Neuronal stem cell (in vitro differentiated cells): ENCODE measurements at regions not wholly inside any gene's neighbourhood (a gene's known extent, or its start where the extent isn't known, plus 50 kb on each side); places are given as distances from the start of the nearest gene placed in this dataset.

Experiments
- DNase-seq: peaks from one replicate; pipeline ENCODE4 v3.0.0-alpha.2; 2013; ENCODE audit warnings: low spot score
- H2AFZ ChIP-seq: one replicate; pipeline ENCODE4 v1.6.1; 2013; ENCODE audit warnings: mild to moderate bottlenecking, low read length, inconsistent platforms
- H2AK5ac ChIP-seq: 2 replicates; pipeline ENCODE4 v1.6.1; 2013; ENCODE audit warnings: low read depth, mild to moderate bottlenecking, inconsistent platforms, low read length, moderate library complexity, mixed read lengths
- H2BK120ac ChIP-seq: 2 replicates; pipeline ENCODE4 v1.6.1; 2013; ENCODE audit warnings: low read depth, mild to moderate bottlenecking, inconsistent platforms, low read length, moderate library complexity, mixed read lengths
- H2BK12ac ChIP-seq: one replicate; pipeline ENCODE4 v1.6.1; 2013; ENCODE audit warnings: low read length, inconsistent platforms
- H2BK15ac ChIP-seq: 2 replicates; pipeline ENCODE4 v1.6.1; 2013; ENCODE audit warnings: mild to moderate bottlenecking, low read length, inconsistent platforms, mixed read lengths
- H2BK5ac ChIP-seq: one replicate; pipeline ENCODE4 v1.6.1; 2013; ENCODE audit warnings: inconsistent platforms, mild to moderate bottlenecking, low read length, moderate library complexity
- H3K14ac ChIP-seq: one replicate; pipeline ENCODE4 v1.6.1; 2013; ENCODE audit warnings: low read length, inconsistent platforms
- H3K18ac ChIP-seq: 2 replicates; pipeline ENCODE4 v1.6.1; 2013; ENCODE audit warnings: low read length, inconsistent platforms
- H3K23ac ChIP-seq: 2 replicates; pipeline ENCODE4 v1.6.1; 2013; ENCODE audit warnings: low read depth, mild to moderate bottlenecking, mixed read lengths, low read length, inconsistent platforms; ENCODE audit not compliant: poor library complexity
- H3K27ac ChIP-seq: replicated peaks from 3 replicates; pipeline ENCODE4 v1.5.1; 2013; ENCODE audit warnings: low read length, inconsistent platforms
- H3K27me3 ChIP-seq, 3 experiments: 2 replicates each; pipeline ENCODE4 v1.6.1; 2013; ENCODE audit warnings: low read length in 3 of 3, mild to moderate bottlenecking in 2 of 3, inconsistent platforms in 1 of 3, low read depth in 1 of 3, mixed read lengths in 1 of 3, moderate library complexity in 1 of 3; ENCODE audit not compliant: control insufficient read depth in 3 of 3, insufficient read depth in 3 of 3
- H3K36me3 ChIP-seq, 2 donors: replicated peaks in 1 of 2; 2 replicates each; pipeline ENCODE4 v1.6.1; 2013; ENCODE audit warnings: low read length in 2 of 2; ENCODE audit not compliant: control insufficient read depth in 2 of 2, insufficient read depth in 2 of 2
- H3K4ac ChIP-seq: 2 replicates; pipeline ENCODE4 v1.6.1; 2013; ENCODE audit warnings: inconsistent platforms, mild to moderate bottlenecking, low read length, moderate library complexity
- H3K4me1 ChIP-seq, 2 donors: 1 replicate in 1 of 2; 2 replicates in 1 of 2; pipeline ENCODE4 v1.6.1; 2013; ENCODE audit warnings: low read length in 2 of 2, low read depth in 1 of 2; ENCODE audit not compliant: control insufficient read depth in 2 of 2, insufficient read depth in 1 of 2
- H3K4me2 ChIP-seq: one replicate; pipeline ENCODE4 v1.6.1; 2013; ENCODE audit warnings: mild to moderate bottlenecking, low read length, inconsistent platforms; ENCODE audit not compliant: insufficient read depth, poor library complexity, severe bottlenecking
- H3K4me3 ChIP-seq, 2 donors: 2 replicates each; pipeline ENCODE4 v1.5.1; 2013; ENCODE audit warnings: low read length in 2 of 2, mild to moderate bottlenecking in 2 of 2, inconsistent platforms in 1 of 2, moderate library complexity in 1 of 2
- H3K79me1 ChIP-seq: one replicate; pipeline ENCODE4 v1.6.1; 2013; ENCODE audit warnings: low read depth, mild to moderate bottlenecking, inconsistent platforms, low read length, moderate library complexity
- H3K9ac ChIP-seq: one replicate; pipeline ENCODE4 v1.6.1; 2013; ENCODE audit warnings: mild to moderate bottlenecking, low read depth, low read length, inconsistent platforms; ENCODE audit not compliant: poor library complexity
- H3K9me3 ChIP-seq, 2 donors: replicated peaks in 1 of 2; 2 replicates each; pipeline versions ENCODE3 to v1.6.1; 2013; ENCODE audit warnings: low read length in 2 of 2, mild to moderate bottlenecking in 2 of 2, inconsistent platforms in 1 of 2, low read depth in 1 of 2, mixed read lengths in 1 of 2, moderate library complexity in 1 of 2; ENCODE audit not compliant: control insufficient read depth in 2 of 2, insufficient read depth in 1 of 2
- H4K8ac ChIP-seq: one replicate; pipeline ENCODE4 v1.6.1; 2013; ENCODE audit warnings: low read depth, mild to moderate bottlenecking, inconsistent platforms, low read length, moderate library complexity
- H4K91ac ChIP-seq: one replicate; pipeline ENCODE4 v1.6.1; 2013; ENCODE audit warnings: low read length, low read depth, mild to moderate bottlenecking, inconsistent platforms; ENCODE audit not compliant: poor library complexity
- WGBS, 2 donors: extraction: QIAGEN DNeasy Blood & Tissue Kit; methylation state at CpG; one replicate each; pipeline ENCODE4 v1.1.7; 2013; ENCODE audit warnings: missing lambda C conversion rate in 2 of 2, mixed read lengths in 1 of 2; ENCODE audit not compliant: insufficient read length in 2 of 2, insufficient replicate concordance in 1 of 2; ENCODE audit errors: extremely low coverage in 2 of 2; 5-methylcytosine and 5-hydroxymethylcytosine counted together

DNA sequence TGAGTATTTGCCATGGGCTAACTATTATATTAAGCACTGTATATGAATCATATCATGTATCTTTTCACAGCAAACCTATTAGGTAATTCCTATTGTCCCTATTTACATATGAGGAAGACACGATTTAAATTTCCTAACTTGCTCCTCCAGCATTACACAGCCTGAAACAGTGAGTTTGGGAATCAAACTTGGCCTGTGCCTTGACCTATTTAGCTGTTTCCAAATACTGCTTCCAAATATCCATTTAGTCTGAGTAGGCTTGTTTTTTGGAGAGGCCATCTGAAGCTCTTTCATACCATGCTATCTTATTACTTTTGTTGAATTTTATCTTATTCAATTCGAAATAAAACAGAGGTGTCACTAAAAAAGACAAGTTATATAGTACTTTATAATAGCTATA, 447.3 kb upstream of the MPDZ start:
- no peak overlapping the region for H3K4me2 ChIP-seq
- H3K14ac ChIP-seq: no peak overlapping the region
- no peak overlapping the region for H2BK120ac ChIP-seq
- H2BK15ac ChIP-seq: no peak overlapping the region
- no peaks in the 10 kb centered on the region for H3K27me3 ChIP-seq
- H3K9me3 ChIP-seq: peaks cover 0 to 7% of the 10 kb centered on the region in 2 donors
- no peak overlapping the region for H3K9ac ChIP-seq
- no peak overlapping the region for H2BK12ac ChIP-seq
- H4K8ac ChIP-seq: no peak overlapping the region
- peaks cover 0 to 2% of the 10 kb centered on the region in 2 donors for H3K4me1 ChIP-seq
- H3K18ac ChIP-seq: no peak overlapping the region
- H2BK5ac ChIP-seq: no peak overlapping the region
- DNase-seq: no peak
- no peaks in the 10 kb centered on the region for H3K79me1 ChIP-seq
- no peak overlapping the region for H3K4ac ChIP-seq
- no peak overlapping the region for H2AFZ ChIP-seq
- no peak overlapping the region for H4K91ac ChIP-seq
- H3K4me3 ChIP-seq: no peak overlapping the region
- H3K23ac ChIP-seq: no peak overlapping the region
- H3K36me3 ChIP-seq: no peaks in the 10 kb centered on the region
- no peak overlapping the region for H2AK5ac ChIP-seq
- no CpG with 5 or more reads among the region's 2 CpGs for WGBS, 2 donors
- no peak overlapping the region for H3K27ac ChIP-seq

- Histone ChIP-seq H2AFZ (no peak overlapping the region), H3K9ac (no peak overlapping the region), H3K9me3 (peaks cover 0 to 12% of the 10 kb centered on the region in 2 donors), H4K91ac (no peak overlapping the region), H2BK5ac (no peak overlapping the region), H3K23ac (no peak overlapping the region), H4K8ac (no peak overlapping the region), H3K4me3 (no peak overlapping the region), H3K36me3 (no peaks in the 10 kb centered on the region), H3K14ac (no peak overlapping the region), H3K4me1 (peaks cover 0 to 2% of the 10 kb centered on the region in 2 donors), H2BK15ac (no peak overlapping the region), H3K27me3 (no peaks in the 10 kb centered on the region), H3K18ac (no peak overlapping the region), H3K27ac (no peak overlapping the region), H2AK5ac (no peak overlapping the region), H2BK120ac (no peak overlapping the region), H3K79me1 (no peaks in the 10 kb centered on the region), H3K4ac (no peak overlapping the region), H3K4me2 (no peak overlapping the region), H2BK12ac (no peak overlapping the region)
- WGBS, 2 donors: no CpG with 5 or more reads among the region's 2 CpGs
- DNase-seq: no peak
These were observed 446.0 kb upstream of the MPDZ start for GRCh38 chr9:13725516-13725915.

- Histone ChIP-seq H3K27ac (no peak overlapping the region), H3K27me3 (no peaks in the 10 kb centered on the region)
- WGBS, 2 donors: no CpG with 5 or more reads among the region's 1 CpG
These were observed 442.2 kb upstream of the MPDZ start for GRCh38 chr9:13721481-13722235.

GRCh38 chr9:13719981-13720676, 440.6 kb upstream of the MPDZ start:
- Histone ChIP-seq H3K4me3 (no peak overlapping the region), H3K9ac (no peak overlapping the region), H3K4ac (no peak overlapping the region), H3K79me1 (no peaks in the 10 kb centered on the region), H3K23ac (no peak overlapping the region), H3K27me3 (no peaks in the 10 kb centered on the region), H2AK5ac (no peak overlapping the region), H3K27ac (no peak overlapping the region), H3K18ac (no peak overlapping the region), H4K91ac (no peak overlapping the region), H2BK12ac (no peak overlapping the region), H2BK120ac (no peak overlapping the region), H2BK5ac (no peak overlapping the region), H2BK15ac (no peak overlapping the region), H4K8ac (no peak overlapping the region), H3K4me1 (peaks cover 0 to 2% of the 10 kb centered on the region in 2 donors), H3K36me3 (no peaks in the 10 kb centered on the region), H2AFZ (peak overlapping the region; percentile 16), H3K4me2 (no peak overlapping the region), H3K9me3 (peaks cover 0 to 5% of the 10 kb centered on the region in 2 donors), H3K14ac (no peak overlapping the region)
- WGBS, 2 donors: no CpG with 5 or more reads among the region's 6 CpGs
- DNase-seq: no peak

More at GRCh38 chr9:13721481-13722235, 442.2 kb upstream of the MPDZ start:
- Histone ChIP-seq H2BK5ac (no peak overlapping the region), H3K4me3 (no peak overlapping the region), H3K18ac (no peak overlapping the region), H2BK12ac (no peak overlapping the region), H3K4ac (no peak overlapping the region), H3K14ac (no peak overlapping the region), H3K36me3 (no peaks in the 10 kb centered on the region), H3K9ac (no peak overlapping the region), H2BK120ac (no peak overlapping the region), H2AFZ (no peak overlapping the region), H2AK5ac (no peak overlapping the region), H4K8ac (no peak overlapping the region), H3K79me1 (no peaks in the 10 kb centered on the region), H3K23ac (no peak overlapping the region), H2BK15ac (no peak overlapping the region), H3K4me2 (no peak overlapping the region), H3K4me1 (peaks cover 0 to 2% of the 10 kb centered on the region in 2 donors), H4K91ac (no peak overlapping the region), H3K9me3 (peaks cover 0 to 5% of the 10 kb centered on the region in 2 donors)
- DNase-seq: no peak
